ENCODE measurements at regions not wholly inside any gene's neighbourhood (a gene's known extent, or its start where the extent isn't known, plus 50 kb on each side); places are given as distances from the start of the nearest gene placed in this dataset.

DNA sequence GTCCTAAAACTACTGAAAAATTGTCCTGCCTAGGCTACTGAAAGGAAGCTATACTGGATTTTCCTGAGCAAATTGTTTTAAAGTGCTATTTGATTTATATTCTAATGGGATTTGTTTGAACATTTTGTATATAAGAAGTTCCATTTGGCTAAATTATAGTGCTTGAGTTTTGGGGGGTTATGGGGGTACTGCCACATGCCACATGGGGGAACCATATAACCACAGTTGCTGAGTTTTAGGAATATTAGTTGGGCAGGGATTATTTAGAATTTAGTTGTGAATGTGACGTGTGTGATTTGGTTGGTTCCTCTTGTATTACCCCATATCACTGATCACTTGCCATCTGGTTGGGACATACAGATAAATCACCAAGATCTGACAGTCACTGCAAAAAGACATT, 224.5 kb upstream of the TAPT1 start:
- no peak overlapping the region for H3K4me3 ChIP-seq
- H3K27me3 ChIP-seq, result no peaks in the 10 kb centered on the region
- H3K27ac ChIP-seq, result no peak overlapping the region
- H3K9ac ChIP-seq, result no peak overlapping the region
- H4K20me1 ChIP-seq, result no peaks in the 10 kb centered on the region
- H3K36me3 ChIP-seq, result no peaks in the 10 kb centered on the region
- H3K4me2 ChIP-seq, result no peak overlapping the region
- TF ChIP-seq Cebpa-rat (IDR thresholded peaks at IDR 0.05), result no peak
- H3K4me1 ChIP-seq, result peaks cover 0 to 13% (median 8%) of the 10 kb centered on the region in 10 experiments; a peak in 7 of 20 replicates
- peaks cover 0 to 5% (median 0%) of the 10 kb centered on the region in 11 experiments; a peak in 1 of 22 replicates for H3K9me3 ChIP-seq (replicated peaks in 1 of 11)

DNA sequence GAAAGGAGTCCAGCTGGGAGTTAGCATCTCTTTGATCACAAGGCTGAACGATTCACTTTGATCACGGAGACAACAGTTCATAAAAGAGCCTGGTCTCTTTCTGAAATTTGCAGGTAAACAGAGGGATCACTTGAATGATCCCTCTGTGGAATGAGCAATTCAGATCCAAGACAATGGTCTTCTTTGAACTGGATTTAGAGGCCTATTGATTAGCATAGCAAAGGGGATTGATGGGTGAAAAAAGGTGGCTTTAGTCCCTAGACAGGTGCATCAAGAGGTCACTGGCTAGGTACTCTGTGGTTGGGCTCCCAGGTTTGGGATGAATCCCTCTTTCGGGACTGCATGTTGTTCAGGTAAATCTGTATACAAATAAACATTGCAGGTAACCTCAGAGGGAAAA, 223.8 kb upstream of the TAPT1 start:
- Histone ChIP-seq H3K4me2 (peak overlapping the region in 4 of 11 experiments; percentile 11 to 21 (median 16); a peak in 6 of 22 replicates), H3K27me3 (no peaks in the 10 kb centered on the region), H3K4me1 (peaks cover 0 to 13% (median 8%) of the 10 kb centered on the region in 10 experiments; a peak in 7 of 20 replicates), H4K20me1 (no peaks in the 10 kb centered on the region), H3K27ac (no peak overlapping the region), H3K9ac (no peak overlapping the region), H3K9me3 (replicated peaks in 1 of 11) (peaks cover 0 to 5% (median 0%) of the 10 kb centered on the region in 11 experiments; a peak in 1 of 22 replicates), H3K36me3 (no peaks in the 10 kb centered on the region), H3K4me3 (no peak overlapping the region)
- no peak for TF ChIP-seq Cebpa-rat (IDR thresholded peaks at IDR 0.05)

DNA sequence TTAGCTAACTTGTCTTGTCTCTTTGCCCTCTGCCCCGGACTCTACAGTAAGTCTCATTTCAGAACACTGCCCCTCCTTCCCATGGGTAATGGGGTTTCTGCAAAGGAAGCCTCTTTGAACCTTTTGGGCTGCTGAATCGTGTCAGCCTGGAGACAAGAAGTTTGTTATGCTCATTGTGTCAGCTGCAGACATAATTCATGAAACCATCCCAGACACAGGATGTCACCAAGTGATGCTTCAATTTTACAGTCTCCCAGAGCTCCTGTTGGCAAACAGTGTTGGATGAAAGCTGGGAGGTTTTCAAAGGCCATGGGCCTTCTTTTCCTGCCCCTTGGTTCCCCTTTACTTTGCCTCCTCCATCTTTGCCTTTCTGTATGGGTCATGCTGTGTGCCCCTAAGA, 223.1 kb upstream of the TAPT1 start:
- TF ChIP-seq Cebpa-rat (IDR thresholded peaks at IDR 0.05), result no peak
- Histone ChIP-seq H3K27me3 (no peaks in the 10 kb centered on the region), H3K9ac (no peak overlapping the region), H3K4me1 (peaks cover 0 to 13% (median 8%) of the 10 kb centered on the region in 10 experiments; a peak in 7 of 20 replicates), H3K4me3 (no peak overlapping the region), H3K4me2 (peak overlapping the region in 4 of 11 experiments; percentile 2 to 16 (median 14); a peak in 5 of 22 replicates), H4K20me1 (no peaks in the 10 kb centered on the region), H3K9me3 (replicated peaks in 1 of 11) (peaks cover 0 to 5% (median 0%) of the 10 kb centered on the region in 11 experiments; a peak in 1 of 22 replicates), H3K36me3 (no peaks in the 10 kb centered on the region), H3K27ac (no peak overlapping the region)

DNA sequence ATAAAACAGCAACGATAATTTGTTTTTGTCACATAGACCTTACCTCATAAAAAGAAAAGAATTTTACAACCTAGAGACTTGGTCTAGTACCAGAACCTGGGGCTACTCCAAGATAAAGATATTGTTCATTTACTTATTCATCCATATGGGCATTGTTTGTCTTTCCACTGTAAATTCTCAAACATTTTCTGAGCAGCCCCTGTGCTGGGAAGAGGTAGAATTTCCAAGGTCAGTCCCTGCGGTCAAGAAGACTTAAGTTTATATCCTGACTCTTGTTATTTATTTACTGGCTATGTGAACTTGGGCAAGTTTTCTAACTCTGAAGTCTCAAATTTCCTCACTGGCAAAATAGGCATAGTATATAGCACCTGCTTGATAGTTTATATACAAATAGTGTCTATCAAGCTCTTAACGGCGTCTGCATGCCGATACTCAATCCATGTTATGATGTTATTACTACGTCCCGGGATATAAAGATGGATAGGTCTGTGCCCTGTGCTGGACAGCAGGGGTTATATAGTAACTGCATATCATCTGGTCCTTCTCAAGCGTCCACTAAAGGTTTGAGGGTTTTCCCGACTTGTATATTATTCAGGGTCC, 222.1 kb upstream of the TAPT1 start:
- Histone ChIP-seq H3K36me3 (no peaks in the 10 kb centered on the region), H4K20me1 (no peaks in the 10 kb centered on the region), H3K4me1 (peaks cover 0 to 13% (median 8%) of the 10 kb centered on the region in 10 experiments; a peak in 7 of 20 replicates), H3K4me2 (no peak overlapping the region), H3K27ac (no peak overlapping the region), H3K27me3 (no peaks in the 10 kb centered on the region), H3K9ac (no peak overlapping the region), H3K9me3 (replicated peaks in 1 of 11) (peaks cover 0 to 5% (median 0%) of the 10 kb centered on the region in 11 experiments; a peak in 1 of 22 replicates), H3K4me3 (no peak overlapping the region)
- TF ChIP-seq Cebpa-rat (IDR thresholded peaks at IDR 0.05), result no peak

DNA sequence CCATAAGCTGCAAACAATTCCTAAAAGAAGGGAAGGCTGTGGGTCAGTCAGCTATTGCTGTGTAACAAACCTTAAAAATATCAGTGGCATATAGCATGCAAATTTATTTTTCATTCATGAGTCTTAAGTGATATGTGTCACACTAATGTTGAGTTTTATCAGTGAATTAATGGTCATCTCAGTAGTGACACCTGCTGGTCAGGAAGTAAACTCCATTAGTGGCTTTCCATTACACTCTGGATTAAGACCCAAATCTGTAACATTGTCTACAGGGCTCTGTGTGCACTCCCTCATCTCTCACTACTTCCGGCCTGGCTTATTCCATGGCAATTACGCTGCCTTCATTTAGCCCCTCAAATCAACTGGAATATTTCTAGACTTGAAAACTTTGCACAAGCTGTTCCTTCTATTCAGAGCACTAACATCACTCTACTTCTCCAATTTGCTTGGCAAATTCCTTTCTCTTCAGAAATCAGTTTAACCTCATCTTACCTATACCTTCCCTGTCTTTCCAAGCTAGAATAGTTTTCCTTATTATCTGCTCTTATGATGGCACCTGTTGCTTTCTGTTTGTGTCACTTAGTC, 217.3 kb upstream of the TAPT1 start:
- Histone ChIP-seq H3K36me3 (no peaks in the 10 kb centered on the region), H3K27me3 (no peaks in the 10 kb centered on the region), H3K9me3 (replicated peaks in 1 of 11) (peaks cover 0 to 6% (median 0%) of the 10 kb centered on the region in 11 experiments; a peak in 1 of 22 replicates), H3K4me3 (no peak overlapping the region), H3K9ac (no peak overlapping the region), H3K4me2 (no peak overlapping the region), H3K4me1 (peaks cover 0 to 12% (median 0%) of the 10 kb centered on the region in 10 experiments; a peak in 4 of 20 replicates), H3K27ac (no peak overlapping the region), H4K20me1 (no peaks in the 10 kb centered on the region)
- TF ChIP-seq Cebpa-rat (IDR thresholded peaks at IDR 0.05), result no peak

DNA sequence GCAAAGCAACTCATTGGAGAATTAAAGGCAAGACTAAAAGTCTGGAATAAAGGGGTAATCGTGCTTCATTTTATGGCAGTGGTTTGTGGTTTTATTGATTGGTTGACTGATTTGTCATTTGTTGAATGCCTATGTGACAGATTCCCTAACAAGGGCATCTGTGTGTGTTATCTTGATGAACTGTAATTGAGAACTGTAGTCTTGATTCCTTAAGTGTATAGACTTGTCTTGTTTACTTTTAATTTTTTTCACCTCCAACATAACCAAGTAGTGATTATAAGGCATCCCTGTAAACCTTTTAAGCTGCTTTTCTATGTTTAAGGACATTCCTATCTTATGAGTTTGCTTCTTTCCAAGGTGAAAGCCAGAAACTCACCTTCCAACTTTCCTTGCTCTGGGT, 216.0 kb upstream of the TAPT1 start:
- Histone ChIP-seq H3K27ac (no peak overlapping the region), H3K9ac (no peak overlapping the region), H3K9me3 (replicated peaks in 1 of 11) (peaks cover 0 to 14% (median 9%) of the 10 kb centered on the region in 11 experiments; a peak in 14 of 22 replicates), H4K20me1 (no peaks in the 10 kb centered on the region), H3K27me3 (no peaks in the 10 kb centered on the region), H3K36me3 (no peaks in the 10 kb centered on the region), H3K4me3 (no peak overlapping the region), H3K4me2 (no peak overlapping the region), H3K4me1 (peaks cover 0 to 15% (median 0%) of the 10 kb centered on the region in 10 experiments; a peak in 4 of 20 replicates)
- no peak for TF ChIP-seq Cebpa-rat (IDR thresholded peaks at IDR 0.05)

DNA sequence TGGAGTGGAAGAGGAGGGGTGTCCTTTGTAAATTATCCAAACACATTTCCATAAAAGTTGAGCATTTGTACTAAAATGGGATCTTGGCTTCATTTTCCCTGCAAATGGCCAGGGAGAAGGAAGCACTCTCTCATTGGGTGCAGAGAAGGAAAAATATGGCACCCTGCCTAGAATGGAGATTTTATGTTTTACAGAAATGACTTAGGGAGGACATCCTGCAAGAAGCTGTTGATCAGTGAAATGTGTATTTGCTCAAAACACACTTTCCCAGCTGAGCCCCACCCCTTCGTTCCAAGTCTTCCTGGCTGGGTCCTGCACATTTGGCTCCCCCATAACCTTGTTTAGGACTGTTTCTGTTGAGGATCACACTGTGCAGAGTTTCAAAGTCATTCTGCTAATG, 213.5 kb upstream of the TAPT1 start:
- no peaks in the 10 kb centered on the region for H3K36me3 ChIP-seq
- H3K27me3 ChIP-seq, result no peaks in the 10 kb centered on the region
- no peak for TF ChIP-seq Cebpa-rat (IDR thresholded peaks at IDR 0.05)
- H3K9ac ChIP-seq, result no peak overlapping the region
- no peak overlapping the region for H3K4me2 ChIP-seq
- no peak overlapping the region for H3K27ac ChIP-seq
- H3K4me1 ChIP-seq, result peaks cover 0 to 15% (median 0%) of the 10 kb centered on the region in 10 experiments; a peak in 4 of 20 replicates
- no peaks in the 10 kb centered on the region for H4K20me1 ChIP-seq
- no peak overlapping the region for H3K4me3 ChIP-seq
- H3K9me3 ChIP-seq (replicated peaks in 1 of 11), result peaks cover 0 to 28% (median 11%) of the 10 kb centered on the region in 11 experiments; a peak in 15 of 22 replicates

DNA sequence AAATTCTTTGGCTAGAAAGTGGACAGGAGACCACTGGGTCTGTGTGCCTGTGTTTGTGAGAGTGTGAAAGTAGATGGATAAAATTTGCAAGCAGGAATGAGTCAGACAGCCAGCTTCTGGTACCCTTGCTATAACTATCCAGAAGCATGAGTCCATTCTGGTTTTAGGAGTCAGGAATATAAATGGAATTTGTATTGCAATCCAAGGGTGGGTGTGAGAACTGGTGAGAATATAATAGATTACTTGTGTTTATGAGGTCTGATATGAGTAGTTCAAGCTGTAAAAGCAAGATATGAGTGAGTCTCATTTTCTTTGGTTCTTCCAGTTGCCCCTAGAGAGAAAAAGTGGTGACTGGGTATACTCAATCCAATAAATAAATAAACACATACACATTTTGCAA, 212.7 kb upstream of the TAPT1 start:
- Histone ChIP-seq H3K27me3 (no peaks in the 10 kb centered on the region), H3K9me3 (replicated peaks in 1 of 11) (peaks cover 0 to 32% (median 11%) of the 10 kb centered on the region in 11 experiments; a peak in 15 of 22 replicates), H4K20me1 (no peaks in the 10 kb centered on the region), H3K4me3 (no peak overlapping the region), H3K27ac (no peak overlapping the region), H3K4me1 (peaks cover 0 to 15% (median 0%) of the 10 kb centered on the region in 10 experiments; a peak in 4 of 20 replicates), H3K36me3 (no peaks in the 10 kb centered on the region), H3K4me2 (peak overlapping the region in 2 of 11 experiments; percentile 24 to 42; a peak in 2 of 22 replicates), H3K9ac (no peak overlapping the region)
- no peak for TF ChIP-seq Cebpa-rat (IDR thresholded peaks at IDR 0.05)

DNA sequence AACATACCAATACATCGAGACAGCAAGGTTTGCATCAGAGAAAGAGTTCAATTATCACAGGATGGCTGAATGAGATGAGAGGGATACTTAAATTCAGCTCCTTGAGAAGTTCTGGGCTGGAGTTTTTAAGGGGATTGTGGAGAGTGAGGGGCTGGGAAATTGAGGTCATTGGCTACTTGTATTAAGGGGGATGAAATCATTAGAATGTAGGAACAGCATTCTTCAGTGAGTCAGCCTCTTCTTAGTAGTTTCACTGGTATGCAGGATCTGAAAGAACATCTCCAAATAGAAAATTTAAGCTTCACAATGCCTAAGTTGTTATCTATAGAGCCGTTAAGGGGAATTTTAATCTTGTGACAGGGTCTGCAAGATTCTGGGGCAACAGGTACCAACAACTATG, 211.6 kb upstream of the TAPT1 start:
- TF ChIP-seq Cebpa-rat (IDR thresholded peaks at IDR 0.05), result no peak
- H3K4me2 ChIP-seq, result no peak overlapping the region
- no peak overlapping the region for H3K4me3 ChIP-seq
- H4K20me1 ChIP-seq, result no peaks in the 10 kb centered on the region
- H3K9me3 ChIP-seq (replicated peaks in 1 of 11), result peaks cover 0 to 32% (median 11%) of the 10 kb centered on the region in 11 experiments; a peak in 15 of 22 replicates
- no peaks in the 10 kb centered on the region for H3K36me3 ChIP-seq
- H3K27me3 ChIP-seq, result no peaks in the 10 kb centered on the region
- no peak overlapping the region for H3K27ac ChIP-seq
- H3K9ac ChIP-seq, result no peak overlapping the region
- H3K4me1 ChIP-seq, result peaks cover 0 to 15% (median 0%) of the 10 kb centered on the region in 10 experiments; a peak in 4 of 20 replicates
